NCI-H187 (cell line): ENCODE measurements at regions not wholly inside any gene's neighbourhood (a gene's known extent, or its start where the extent isn't known, plus 50 kb on each side); places are given as distances from the start of the nearest gene placed in this dataset.
A peak's percentile ranks its signal among the peaks of the same experiment; 100 is the strongest.

ENCODE experiments used
- DNase-seq, 2 experiments: peaks; one replicate each; lab custom pipeline; 2025; lab: John Stamatoyannopoulos, UW

DNA sequence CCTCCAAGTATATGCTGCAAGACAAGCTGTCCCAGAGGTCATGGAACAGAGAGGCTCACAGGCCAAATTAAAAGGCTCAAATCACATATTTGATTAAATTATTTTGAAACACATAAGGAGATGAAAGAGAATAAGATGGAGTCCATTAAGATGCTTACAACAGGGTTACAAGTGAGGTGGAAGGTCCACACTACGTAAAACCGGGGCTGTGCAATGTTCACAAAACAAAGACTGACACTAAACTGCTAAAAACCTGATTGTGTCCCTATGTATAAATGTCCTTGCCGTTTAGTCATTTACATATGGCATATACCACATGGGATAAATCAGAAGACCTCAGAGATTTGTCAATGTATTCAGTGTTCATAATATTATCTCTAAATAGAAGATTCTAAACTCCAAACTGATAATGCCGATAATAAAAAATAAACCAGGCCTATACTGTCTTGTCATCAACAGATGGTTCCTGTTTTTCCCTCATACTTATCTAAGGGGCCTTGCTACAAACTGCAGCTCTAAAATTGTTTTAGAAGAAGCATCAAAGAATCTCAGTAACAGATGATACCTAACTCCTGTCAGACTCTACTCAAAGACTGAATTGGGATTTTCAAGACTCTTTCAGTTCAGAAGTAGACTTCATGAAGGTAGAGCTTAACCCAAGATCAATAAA lies 51.8 kb upstream of the RIPOR2 start:
- DNase-seq, result no peak

DNA sequence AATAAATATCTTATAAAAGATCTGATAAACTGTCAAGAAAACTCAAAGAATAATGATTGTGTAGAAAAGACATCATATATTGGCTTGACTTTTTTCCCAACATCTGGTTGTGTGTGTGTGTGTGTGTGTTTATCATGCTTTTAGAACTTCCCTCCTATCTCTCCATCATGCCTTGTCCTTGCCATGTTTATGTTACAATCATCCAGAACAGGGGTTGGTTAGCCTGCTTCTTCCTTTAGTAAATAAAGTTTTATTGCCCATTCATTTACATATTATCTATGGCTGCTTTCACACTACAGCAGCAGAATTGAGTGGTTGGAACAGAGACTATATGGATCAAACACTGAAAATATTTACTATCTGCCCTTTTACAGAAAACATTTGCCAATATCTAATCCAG lies 52.8 kb upstream of the RIPOR2 start:
- no peak for DNase-seq

DNA sequence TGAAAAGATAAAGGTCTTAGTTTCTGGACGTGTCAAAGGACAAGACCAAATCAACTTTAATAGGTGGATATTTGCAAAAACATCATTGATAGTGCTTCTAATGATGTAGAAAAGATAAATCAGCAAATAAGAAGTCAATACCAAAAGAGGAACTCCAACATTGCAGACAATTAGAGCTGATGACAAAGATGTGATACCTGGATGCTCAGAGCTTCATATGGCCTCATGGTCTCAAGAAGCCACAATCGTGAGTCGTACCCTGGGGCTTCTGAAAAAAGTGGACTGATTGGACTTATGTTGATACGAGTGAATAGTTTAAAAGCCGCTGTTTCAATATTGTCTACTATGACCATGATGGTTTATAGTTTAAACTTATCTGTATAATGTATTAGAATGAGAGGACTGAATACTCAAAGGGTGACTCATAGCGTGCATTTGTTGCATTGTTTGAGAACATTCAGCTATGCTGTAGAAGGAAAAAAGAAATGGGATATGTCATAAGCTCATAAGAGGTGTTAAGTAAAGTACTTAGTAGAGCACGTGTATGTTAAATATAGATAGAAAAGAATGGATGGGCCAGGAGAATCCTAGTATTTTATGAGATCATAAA lies 54.6 kb upstream of the RIPOR2 start:
- no peak for DNase-seq

DNA sequence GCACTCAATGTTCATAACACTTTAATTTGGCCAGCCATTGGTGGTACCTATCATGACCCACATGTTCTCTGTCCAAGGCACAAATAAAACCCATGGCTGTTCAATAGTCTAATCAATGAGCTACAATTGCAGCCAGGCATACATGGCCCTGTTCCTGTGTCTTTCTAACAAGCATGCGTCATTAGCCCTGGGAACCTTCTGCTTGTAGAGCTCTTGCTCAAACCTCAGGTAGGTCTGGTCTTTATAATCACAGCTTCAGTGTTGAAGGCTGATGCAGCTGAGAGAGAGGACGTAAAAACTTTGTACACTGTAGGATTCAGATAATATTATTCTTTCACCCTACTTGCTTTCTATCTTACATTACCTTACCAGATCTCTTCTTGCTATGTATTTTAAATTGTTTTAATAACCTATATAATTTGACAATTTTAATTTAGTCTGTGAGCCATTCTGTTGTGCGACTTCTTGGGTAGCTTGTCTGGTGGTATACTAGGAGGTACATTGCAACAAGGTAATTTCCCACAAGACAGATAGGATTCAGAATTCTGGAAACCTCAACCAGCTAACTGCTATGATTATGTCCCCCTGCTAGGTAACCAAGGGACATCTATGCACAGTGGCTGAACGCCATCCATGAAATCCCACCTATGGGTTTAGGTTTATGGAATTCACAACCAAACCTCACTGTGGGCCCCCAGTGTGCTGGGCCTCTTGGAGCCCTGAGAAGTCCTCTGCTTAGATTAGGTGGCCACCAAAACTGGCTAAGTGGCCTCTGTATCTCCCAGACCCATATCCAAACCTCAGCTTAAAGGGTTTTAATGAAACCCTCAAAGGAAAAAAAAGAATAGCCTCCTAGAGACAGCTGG lies 55.4 kb upstream of the RIPOR2 start:
- no peak for DNase-seq

DNA sequence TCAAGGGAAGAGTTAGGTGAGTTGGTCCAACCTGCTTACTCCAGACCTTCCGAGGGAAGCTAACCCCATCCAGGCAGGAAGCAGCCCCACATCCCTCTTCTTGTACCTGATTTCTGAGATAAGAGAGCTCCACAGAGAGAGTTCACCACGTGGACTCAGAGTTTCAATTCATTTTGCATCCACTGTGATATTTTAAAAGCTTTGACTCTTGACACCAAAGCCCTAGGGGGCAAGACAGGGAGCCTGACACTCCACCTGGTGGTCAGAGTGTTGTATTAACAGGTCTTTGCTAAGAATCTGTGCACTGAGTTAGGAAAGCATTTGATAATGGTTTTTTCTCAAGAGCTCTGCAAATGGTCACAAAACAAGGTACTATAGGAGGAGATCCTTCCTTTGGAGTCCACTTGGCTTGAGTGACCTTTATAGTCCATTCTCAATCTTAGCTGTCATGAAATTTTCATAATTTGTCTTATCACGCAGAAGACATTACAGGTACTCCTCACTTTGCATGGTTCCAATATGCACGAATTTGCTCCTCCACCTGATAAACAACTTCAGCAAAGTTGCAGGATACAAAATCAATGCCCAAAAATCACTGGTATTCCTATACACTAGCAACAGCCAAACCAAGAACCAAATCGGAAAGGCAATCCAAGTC lies 56.2 kb upstream of the RIPOR2 start:
- peak; percentile 19 to 30 for DNase-seq

DNA sequence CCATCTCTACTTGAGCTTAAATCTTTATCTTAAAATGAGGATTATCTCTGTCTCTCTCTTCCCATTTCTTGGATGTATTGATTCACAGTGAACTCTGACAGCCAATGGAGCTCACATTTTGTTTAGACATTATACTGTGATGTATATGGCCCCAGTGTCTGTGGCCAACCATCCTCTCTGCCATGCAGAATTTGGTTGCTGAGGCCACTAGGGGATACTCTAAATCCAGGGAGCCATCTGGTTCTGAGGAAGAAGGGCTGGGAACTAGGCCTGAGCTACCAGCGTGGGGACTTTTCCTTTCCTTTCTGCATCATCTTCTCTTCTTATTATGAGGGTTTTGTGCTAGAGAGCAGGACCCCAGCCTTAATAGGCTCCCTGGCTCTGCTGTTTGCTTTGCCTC lies 59.1 kb upstream of the RIPOR2 start:
- DNase-seq, result no peak

DNA sequence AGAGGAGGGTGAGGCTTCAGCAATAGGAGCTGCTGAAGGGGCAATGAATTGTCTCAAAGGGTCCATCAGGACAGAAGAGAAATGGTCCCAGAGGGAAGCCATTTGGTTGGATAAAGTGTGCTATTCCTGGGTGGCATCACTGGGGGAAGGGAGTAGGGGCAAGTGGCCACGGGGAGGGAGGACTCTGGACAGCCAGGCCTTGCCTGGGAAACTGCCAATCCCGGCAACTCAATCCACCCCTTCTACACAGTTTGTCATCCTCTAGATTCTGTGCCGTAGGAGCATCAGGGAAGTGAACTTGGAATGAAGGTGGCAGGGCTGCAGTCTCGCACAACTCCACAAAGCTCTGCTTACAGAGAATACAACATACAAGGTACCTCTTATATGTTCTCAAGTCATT lies 59.5 kb upstream of the RIPOR2 start:
- no peak for DNase-seq

DNA sequence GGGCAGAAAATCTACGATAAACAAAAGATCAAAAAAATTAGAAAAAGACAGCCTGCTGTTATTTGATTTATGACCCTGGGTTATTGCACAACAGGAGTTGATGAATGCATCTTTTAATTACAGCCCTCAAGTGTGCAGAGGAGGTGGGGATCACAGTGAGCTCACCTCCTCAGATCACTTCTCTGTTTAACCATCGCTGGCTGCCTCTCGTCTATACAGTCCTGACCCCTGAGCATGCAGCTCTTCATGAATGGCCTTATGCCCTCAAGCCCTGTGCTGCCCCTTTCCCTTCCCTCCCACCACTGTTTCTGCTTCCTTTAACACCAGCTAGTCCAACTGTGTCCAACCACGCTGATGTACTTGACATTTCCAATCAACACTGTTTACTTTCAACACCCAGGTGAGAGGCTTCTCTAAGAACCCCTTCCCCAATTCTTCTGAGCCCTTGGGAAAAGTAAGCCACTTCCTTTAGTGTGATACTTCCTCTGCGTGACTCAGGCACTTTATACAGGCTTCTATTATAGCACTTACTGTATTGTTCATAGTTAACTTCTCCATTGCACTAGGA lies 60.6 kb upstream of the RIPOR2 start:
- no peak for DNase-seq

DNA sequence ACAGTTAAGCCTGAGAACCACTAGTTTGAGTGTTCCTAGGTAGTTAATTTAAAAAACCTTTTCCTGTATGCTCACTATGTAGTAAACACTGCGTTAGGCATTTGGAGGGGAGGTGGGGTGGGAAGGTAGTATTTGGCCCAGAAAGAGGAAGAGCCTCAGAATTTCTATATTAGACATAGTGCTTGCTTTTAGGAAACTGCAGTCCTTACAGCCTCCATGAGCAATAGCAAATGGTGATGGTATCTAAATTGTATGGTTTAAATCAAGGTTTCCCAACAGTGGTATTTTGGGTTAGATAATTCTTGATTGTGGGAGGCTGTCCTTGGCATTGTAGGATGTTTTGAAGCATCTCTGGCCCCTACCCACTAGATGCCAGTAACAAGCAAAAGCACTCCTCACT lies 61.5 kb upstream of the RIPOR2 start:
- DNase-seq, result no peak

DNA sequence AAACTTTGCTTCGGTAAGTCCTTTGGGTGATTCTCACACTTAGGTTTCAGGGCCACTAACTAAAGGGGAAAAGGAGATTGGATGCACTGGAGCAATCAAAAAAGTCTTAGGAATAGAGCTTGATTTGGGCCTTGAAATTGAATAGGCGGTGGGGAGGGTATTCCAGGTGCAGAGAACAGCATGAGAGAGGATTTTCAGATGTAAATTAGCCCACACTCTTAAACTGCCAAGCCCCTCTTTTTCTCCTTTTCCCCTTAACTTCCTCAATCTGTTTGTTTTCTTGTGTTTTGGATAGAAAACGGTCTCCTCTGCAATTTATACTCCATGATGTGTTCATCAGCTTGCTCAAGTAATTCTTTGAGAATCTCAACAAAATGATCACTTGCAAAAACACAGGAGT lies 62.1 kb upstream of the RIPOR2 start:
- DNase-seq, result no peak

DNA sequence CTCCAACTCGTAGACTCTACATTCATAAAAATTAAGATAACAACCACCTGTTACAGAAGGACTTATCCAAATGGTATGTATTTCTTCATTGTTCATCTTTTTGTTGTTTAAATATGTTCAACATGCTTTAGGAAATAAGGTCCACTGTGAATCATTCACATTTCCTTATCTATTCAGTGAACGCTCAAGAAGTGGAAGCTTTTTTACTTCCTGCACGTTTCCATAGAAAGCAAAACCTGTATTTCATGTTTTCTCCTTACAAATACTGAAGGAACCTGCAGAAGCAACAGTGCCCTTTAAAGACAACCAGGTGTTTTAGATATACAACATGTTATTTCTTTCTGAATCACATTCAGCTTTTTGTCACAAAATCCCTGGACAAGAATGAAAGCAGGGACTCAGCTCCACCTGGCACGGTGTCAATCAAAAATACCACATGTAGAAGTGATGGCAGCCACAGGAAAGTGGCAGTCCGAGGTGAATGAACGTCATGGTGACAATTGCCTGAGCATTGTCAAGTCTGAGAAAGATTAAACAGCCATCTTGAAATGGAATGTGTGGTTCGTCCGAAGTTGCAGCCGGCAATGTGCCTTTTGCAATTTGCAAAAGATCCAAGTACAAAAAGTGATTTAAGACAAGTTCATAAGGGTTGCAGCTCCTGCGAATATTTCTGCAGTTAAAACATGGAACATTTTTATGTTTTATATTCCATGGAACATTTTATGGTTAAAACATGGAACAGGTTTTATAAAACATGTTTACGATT lies 66.7 kb upstream of the RIPOR2 start:
- DNase-seq, result no peak

DNA sequence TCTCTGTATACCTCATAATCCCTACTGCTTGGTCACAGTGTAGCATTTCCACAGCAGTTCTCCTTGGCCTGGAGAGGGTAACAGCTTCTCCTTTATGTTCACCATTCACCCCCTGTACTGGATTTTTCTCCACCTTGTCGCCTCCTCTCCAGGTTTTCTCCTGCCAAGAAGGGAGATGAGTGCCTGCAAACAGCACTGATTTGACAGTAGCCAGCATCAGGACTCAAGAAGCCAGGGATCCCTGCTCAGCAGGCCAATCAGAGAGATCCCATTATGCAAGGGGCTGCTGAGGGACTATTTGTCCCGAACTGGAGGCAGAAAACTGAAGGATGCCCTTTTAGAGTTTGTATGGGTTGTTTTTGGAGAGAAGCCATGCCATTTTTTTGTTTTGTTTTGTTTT lies 68.6 kb upstream of the RIPOR2 start:
- no peak for DNase-seq

DNA sequence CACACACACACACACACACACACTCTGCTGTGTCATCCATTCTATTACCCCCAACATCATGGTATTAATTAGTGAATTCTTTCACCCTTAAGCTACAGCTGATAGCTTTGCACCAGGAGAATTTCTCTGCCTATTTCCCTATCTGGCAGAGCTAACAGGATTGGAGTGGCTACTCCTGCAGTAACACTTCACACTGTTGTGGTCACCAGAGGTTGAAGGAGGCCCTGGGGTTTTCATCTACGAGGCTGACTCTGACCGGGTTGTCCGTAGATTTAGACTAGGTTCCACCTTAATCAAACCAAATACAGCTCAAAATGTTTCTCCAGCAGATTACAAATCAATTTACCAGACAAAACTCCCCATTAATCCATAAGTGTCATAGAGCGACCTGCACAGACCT lies 69.2 kb upstream of the RIPOR2 start:
- DNase-seq, result no peak

DNA sequence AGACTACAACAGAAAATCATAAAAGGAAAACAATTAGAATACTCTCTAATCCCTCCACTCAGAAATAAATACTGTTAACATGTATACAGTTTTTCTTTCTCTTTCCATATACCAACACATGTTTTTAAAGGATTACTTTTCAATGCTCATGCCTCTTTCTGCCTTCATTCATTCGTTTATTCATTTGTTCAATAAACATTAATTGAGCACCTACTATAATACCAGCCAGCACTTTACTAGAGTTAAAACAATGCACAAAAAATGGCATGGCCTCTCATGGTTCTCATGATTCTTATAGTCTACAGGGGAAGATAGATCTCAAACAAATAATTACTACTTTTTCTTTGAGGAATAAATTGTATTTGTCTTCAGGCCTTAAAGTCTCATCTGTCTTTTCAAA lies 70.3 kb upstream of the RIPOR2 start:
- DNase-seq, result no peak

DNA sequence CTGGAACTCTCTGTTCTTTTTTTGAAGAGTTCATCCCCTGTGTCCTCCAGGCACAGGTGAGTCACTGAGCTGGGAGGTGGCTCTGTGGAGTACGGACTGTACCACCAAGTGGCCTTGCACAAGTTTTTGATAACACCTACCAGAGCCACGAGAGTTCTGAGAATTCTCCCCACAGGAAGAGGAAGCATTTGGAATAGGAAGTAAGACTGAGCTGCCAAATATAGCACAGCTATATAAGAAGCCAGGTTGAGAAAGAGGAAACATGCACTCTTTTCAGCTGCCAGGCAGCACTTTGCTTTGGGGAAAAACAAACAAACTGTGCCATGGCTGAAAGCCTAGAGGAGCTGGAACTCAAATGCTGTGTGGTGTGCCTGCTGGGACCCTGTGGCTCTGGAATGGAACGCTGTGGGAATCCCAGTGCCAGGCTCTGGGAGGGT lies 70.8 kb upstream of the RIPOR2 start:
- no peak for DNase-seq

DNA sequence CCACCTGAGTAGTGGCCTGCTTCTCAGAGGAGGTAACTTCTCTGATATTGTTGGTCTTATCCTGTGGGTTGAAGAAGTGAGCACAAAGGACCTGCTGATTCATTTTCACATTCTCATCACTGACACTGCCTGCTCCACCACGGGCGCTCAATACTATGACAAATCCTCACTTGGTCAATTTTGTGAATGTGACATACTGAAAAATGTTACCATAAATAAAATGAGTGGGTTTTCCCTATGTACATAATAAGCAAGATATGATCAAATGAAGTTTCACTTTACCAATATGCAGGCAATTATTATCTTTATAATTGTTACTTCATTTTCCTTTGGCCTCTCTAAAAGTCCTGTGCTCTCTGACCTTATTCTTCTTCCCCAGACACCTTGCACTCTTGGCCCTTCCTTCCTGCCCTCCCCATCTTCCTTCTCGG lies 71.5 kb upstream of the RIPOR2 start:
- DNase-seq, result no peak

DNA sequence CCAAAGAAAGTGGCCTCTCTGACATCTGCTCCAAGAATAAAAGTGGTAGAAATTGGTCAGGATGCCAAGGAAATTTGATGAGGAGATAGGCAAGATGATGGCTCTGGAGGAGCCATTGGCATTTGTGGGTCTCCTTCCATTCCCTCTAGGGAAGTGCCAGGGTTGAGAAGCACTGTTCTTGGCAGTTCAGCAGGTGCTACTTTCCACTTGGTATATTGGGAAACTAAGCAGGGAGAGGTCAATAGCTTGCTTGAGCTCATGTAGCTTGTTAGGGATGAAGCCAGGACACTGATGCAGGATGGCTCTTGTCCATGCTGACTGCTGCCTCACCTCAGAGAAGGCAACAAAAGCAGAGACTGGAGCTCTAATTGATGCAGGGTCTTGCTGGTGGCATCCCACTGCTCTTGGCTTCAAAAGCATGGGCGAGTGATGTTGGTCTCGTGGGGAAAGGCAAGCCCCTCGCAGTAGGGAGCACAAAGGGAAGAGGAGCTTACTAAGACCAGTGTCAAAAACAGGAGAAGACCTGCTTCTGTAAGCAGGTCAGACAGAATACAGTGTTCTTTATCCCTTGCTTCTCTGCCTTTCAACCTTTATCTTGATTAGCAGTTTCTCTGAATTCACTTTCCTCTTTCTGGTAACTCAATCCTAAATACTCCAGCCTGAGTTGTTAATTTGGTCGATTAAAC lies 73.1 kb upstream of the RIPOR2 start:
- no peak for DNase-seq

DNA sequence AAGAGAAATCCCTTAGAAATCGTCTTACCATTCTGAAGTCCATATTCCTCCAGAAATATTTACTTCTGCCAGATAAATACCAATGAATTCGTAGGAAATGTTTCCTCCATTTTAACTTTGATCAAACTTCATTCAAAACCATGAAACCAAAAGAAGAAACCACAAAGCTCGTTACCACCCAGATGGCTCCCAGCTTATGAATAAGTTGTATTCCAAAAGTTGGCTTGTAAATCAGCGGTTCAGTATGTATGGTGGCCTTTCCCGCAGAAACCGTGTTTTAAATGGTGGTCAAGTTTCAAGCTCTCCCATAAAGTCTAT lies 73.6 kb upstream of the RIPOR2 start:
- no peak for DNase-seq

DNA sequence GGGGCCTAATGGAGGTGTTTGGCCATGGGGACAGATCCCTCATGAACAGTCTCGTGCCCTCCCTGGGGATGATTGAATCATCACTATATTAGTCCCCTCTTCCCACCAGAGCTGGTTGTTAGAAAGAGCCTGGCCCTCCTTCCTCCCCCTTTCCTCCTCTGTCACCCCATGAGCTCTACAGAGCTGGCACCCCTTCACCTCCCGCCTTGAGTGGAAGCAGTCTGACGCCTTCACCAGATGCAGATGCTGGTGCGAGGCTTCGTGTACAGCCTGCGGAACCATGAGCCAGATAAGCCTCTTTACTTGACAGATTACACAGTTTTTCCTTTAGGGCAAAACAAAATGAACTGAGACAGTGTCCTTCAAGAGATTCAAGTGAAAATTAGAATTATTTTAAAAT lies 74.4 kb upstream of the RIPOR2 start:
- no peak for DNase-seq

DNA sequence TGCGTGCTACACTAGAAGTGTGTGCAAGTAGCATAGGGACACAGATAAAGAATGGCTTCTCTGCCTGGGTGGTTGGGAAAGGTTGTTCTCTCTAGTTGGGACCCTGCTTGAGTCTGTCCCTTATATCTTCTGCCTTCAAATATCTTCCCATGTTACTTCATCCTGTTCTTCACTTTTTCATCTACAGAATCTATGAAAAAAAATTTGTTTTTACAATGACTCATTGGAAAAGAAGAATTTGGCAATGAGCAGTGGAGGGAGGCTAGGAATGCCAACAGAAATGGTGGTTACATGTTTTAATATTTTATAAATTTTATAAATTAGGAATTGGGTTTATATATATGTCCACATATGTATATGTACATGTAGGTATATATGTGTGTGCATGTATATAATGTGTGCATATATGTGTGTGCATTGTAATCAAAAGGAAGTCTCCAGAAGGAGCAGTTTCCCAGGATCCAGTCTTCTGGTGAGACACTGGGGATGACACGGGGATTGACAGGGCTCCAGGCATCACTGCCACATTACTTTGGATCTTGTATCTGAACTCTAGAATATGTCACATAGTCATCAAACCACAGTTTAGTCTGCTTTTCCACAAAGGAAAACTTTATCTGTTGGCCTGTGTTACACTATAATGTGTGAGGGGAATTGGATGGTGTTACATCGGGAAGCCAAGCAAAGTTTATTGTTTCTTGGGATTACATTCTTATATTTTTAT lies 75.3 kb upstream of the RIPOR2 start:
- DNase-seq, result no peak
